GM19351 (cell line): ENCODE measurements at regions not wholly inside any gene's neighbourhood (a gene's known extent, or its start where the extent isn't known, plus 50 kb on each side); places are given as distances from the start of the nearest gene placed in this dataset.
A peak's percentile ranks its signal among the peaks of the same experiment; 100 is the strongest.
"Not testable (repeated sequence)": the region's sequence is repeated elsewhere in the genome, so short reads cannot be mapped to it uniquely, and the experiment has no call there.

ENCODE experiments used
- ATAC-seq: cut with Tn5 transposase; IDR thresholded peaks from one replicate; pipeline ENCODE4 v1.9.1; 2021; ENCODE audit warnings: mild to moderate bottlenecking, moderate library complexity; ENCODE audit not compliant: unreplicated experiment

GRCh38 chrX:83416273-83416672 is 91.8 kb upstream of the POU3F4 start:
- peak; percentile 82 for ATAC-seq

- ATAC-seq = no peak
These were observed 88.9 kb upstream of the POU3F4 start for GRCh38 chrX:83419030-83419792.

GRCh38 chrX:83422836-83423235 is 85.3 kb upstream of the POU3F4 start:
- no peak for ATAC-seq

GRCh38 chrX:83442552-83442951 is 65.5 kb upstream of the POU3F4 start:
- not testable (repeated sequence) for ATAC-seq

- no peak for ATAC-seq
These were observed 61.7 kb upstream of the POU3F4 start for GRCh38 chrX:83446355-83446754.
